ENCODE measurements at regions not wholly inside any gene's neighbourhood (a gene's known extent, or its start where the extent isn't known, plus 50 kb on each side); places are given as distances from the start of the nearest gene placed in this dataset.

DNA sequence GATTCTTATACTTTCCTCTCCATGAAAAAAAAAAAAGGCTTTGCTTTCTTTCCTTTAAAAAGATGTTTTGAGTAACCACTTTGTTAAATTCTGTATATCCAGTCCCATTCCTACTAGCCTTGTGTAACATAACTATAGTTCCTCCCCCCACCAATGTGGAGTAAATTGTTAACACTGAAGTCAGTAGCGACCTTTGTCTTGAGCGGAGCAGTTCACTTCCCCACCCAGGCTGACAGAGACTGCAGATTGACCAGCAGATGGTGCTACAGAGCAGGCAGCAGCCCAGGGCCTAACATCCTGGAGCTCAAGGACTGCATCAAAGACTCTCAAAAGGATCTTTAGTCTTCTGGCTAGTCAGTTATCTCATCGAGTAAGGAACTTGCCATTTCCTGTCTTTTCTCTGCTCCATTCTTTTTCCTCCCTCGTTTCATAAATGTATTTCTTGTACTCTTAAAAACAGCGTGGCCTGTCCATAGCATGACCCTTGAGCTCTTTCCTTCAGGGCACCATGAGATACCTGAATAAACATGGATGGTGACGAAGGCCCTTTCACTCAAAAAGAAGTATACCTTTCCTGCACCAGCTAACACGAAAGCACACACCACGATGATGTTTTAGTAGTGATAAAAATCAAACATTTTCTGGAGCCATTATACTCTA is 503.5 kb upstream of the PKN2 start:
- peak; percentile 73 for DNase-seq (ENCODE audit: low read depth)
- no peak overlapping the region for H3K4me3 ChIP-seq (ENCODE audit: control insufficient read depth, low read depth, low read length)
- peak; percentile 99 for TF ChIP-seq CTCF (conservative IDR thresholded peaks at IDR 0.05; ENCODE audit: control insufficient read depth, insufficient read depth, low read depth, low read length)

- H3K4me3 ChIP-seq (ENCODE audit: control insufficient read depth, low read depth, low read length): no peak overlapping the region
- TF ChIP-seq CTCF (conservative IDR thresholded peaks at IDR 0.05; ENCODE audit: control insufficient read depth, insufficient read depth, low read depth, low read length): no peak
- DNase-seq (ENCODE audit: low read depth): no peak
Measured at GRCh38 chr1:88186911-88187310, 497.2 kb upstream of the PKN2 start.

- TF ChIP-seq CTCF (conservative IDR thresholded peaks at IDR 0.05; ENCODE audit: control insufficient read depth, insufficient read depth, low read depth, low read length): no peak
- no peak for DNase-seq (ENCODE audit: low read depth)
- no peak overlapping the region for H3K4me3 ChIP-seq (ENCODE audit: control insufficient read depth, low read depth, low read length)
Measured at GRCh38 chr1:88188038-88188437, 496.0 kb upstream of the PKN2 start.

- DNase-seq (ENCODE audit: low read depth): no peak
- H3K4me3 ChIP-seq (ENCODE audit: control insufficient read depth, low read depth, low read length): no peak overlapping the region
- no peak for TF ChIP-seq CTCF (conservative IDR thresholded peaks at IDR 0.05; ENCODE audit: control insufficient read depth, insufficient read depth, low read depth, low read length)
Measured at GRCh38 chr1:88189525-88189924, 494.5 kb upstream of the PKN2 start.

GRCh38 chr1:88191917-88192316 is 492.2 kb upstream of the PKN2 start:
- H3K4me3 ChIP-seq (ENCODE audit: control insufficient read depth, low read depth, low read length): no peak overlapping the region
- no peak for DNase-seq (ENCODE audit: low read depth)
- no peak for TF ChIP-seq CTCF (conservative IDR thresholded peaks at IDR 0.05; ENCODE audit: control insufficient read depth, insufficient read depth, low read depth, low read length)

- no peak for DNase-seq (ENCODE audit: low read depth)
- no peak for TF ChIP-seq CTCF (conservative IDR thresholded peaks at IDR 0.05; ENCODE audit: control insufficient read depth, insufficient read depth, low read depth, low read length)
- H3K4me3 ChIP-seq (ENCODE audit: control insufficient read depth, low read depth, low read length): no peak overlapping the region
Measured at GRCh38 chr1:88194542-88194941, 489.5 kb upstream of the PKN2 start.

- H3K4me3 ChIP-seq (ENCODE audit: control insufficient read depth, low read depth, low read length): no peak overlapping the region
- no peak for DNase-seq (ENCODE audit: low read depth)
Measured at GRCh38 chr1:88200545-88200944, 483.5 kb upstream of the PKN2 start.

More at GRCh38 chr1:88200545-88200944, 483.5 kb upstream of the PKN2 start:
- TF ChIP-seq CTCF (conservative IDR thresholded peaks at IDR 0.05; ENCODE audit: control insufficient read depth, insufficient read depth, low read depth, low read length): no peak

Data from fibroblast of mammary gland (primary cell).